GM12875 (cell line): ENCODE measurements at regions not wholly inside any gene's neighbourhood (a gene's known extent, or its start where the extent isn't known, plus 50 kb on each side); places are given as distances from the start of the nearest gene placed in this dataset.

Experiments used
- H3K4me3 ChIP-seq: one replicate; pipeline ENCODE4 v1.5.1; 2011; ENCODE audit warnings: low read depth, low read length, control low read depth
- TF ChIP-seq, protein P1 (sequence below): IDR thresholded peaks from 2 replicates; pipeline ENCODE4 v1.5.1; 2011; ENCODE audit warnings: low read depth, mild to moderate bottlenecking, control low read depth, inconsistent platforms, low read length, moderate library complexity, borderline replicate concordance; ENCODE audit not compliant: insufficient read depth

DNA sequence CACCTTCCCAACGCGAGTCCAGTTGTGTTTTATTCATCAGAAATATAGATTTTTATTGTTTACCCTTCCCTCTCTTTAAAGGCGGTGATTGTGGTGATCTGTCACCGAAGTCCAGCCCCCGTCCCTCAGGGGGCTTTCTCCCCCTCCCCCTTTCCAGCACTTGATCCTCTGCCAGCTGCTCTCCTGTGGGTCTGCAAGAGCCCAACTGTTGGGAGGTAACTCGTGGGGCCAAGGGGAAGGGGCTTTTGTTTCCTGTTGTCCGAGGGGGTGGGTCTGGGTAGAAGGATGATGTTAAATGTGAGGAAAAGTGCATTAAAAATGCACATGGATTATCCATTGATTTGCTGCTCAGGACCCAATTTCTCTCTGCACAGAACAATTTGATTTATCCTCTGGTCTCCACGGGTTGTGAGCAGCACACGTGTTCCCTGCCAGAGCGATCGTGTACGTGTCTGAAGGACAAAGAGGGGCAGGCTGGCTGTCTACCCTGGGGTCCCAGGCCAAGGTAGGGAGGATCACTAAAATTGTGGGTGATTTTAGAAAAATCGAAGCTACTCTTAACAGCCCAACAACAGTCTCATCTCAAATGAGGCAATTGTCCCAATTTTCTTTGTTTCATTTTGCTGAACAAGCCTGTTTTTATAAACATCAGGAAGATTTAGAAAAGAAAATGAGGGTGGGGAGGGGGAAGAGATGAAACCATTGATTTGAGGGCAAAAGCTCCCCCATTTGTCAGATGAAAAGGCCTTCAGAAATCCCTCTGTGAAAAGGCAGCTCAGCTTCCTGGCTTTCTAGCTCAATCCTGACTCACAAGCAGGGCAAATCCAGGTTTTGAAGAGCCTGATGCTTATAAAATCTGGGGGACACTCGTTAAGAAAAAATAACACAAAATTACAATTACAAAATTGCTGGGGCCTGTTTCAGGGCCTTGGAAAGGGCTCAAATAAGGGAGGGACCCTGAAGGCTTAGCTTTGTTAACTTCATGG is 176.2 kb downstream of the RHOU start:
- TF ChIP-seq, protein P1, sequence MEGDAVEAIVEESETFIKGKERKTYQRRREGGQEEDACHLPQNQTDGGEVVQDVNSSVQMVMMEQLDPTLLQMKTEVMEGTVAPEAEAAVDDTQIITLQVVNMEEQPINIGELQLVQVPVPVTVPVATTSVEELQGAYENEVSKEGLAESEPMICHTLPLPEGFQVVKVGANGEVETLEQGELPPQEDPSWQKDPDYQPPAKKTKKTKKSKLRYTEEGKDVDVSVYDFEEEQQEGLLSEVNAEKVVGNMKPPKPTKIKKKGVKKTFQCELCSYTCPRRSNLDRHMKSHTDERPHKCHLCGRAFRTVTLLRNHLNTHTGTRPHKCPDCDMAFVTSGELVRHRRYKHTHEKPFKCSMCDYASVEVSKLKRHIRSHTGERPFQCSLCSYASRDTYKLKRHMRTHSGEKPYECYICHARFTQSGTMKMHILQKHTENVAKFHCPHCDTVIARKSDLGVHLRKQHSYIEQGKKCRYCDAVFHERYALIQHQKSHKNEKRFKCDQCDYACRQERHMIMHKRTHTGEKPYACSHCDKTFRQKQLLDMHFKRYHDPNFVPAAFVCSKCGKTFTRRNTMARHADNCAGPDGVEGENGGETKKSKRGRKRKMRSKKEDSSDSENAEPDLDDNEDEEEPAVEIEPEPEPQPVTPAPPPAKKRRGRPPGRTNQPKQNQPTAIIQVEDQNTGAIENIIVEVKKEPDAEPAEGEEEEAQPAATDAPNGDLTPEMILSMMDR, result no peak

GRCh38 chr1:228913626-228914414 is 178.5 kb downstream of the RHOU start:
- TF ChIP-seq, protein P1, result no peak
- no peak overlapping the region for H3K4me3 ChIP-seq

More for the DNA sequence above, 176.2 kb downstream of the RHOU start:
- H3K4me3 ChIP-seq, result no peak overlapping the region

- H3K4me3 ChIP-seq, result no peak overlapping the region
- TF ChIP-seq, protein P1, result no peak
These were observed 179.4 kb downstream of the RHOU start for GRCh38 chr1:228914700-228915099.

GRCh38 chr1:228917342-228917741 is 182.1 kb downstream of the RHOU start:
- TF ChIP-seq, protein P1, result no peak
- H3K4me3 ChIP-seq, result no peak overlapping the region

DNA sequence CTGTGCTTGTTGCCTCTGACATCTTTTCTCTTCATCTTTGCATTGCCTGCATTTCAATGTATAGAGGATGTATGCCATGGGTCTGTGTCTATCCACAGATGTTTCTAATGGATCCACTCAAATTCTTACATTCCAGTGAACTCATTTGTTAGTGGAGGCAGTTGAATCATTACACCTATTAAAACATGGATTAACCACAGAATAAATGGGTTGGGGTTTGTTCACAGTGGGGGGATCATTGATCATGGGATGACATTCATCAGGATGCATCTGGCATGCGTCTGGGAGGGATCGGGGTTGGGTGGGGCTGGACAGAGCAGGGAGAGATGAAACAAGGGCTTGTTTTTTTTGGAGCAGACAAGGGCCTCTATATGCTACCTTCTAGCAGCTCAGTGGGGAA is 182.5 kb downstream of the RHOU start:
- TF ChIP-seq, protein P1, result no peak
- no peak overlapping the region for H3K4me3 ChIP-seq

GRCh38 chr1:228918335-228918734 is 183.1 kb downstream of the RHOU start:
- TF ChIP-seq, protein P1, result no peak
- no peak overlapping the region for H3K4me3 ChIP-seq
